MM.1S (cell line): ENCODE measurements at regions not wholly inside any gene's neighbourhood (a gene's known extent, or its start where the extent isn't known, plus 50 kb on each side); places are given as distances from the start of the nearest gene placed in this dataset.

Experiments
- DNase-seq: peaks from one replicate; pipeline ENCODE4 v3.0.0-alpha.2; 2015
- H2AFZ ChIP-seq: fragments of 300-600 bp; sonication (generic); 2 replicates; pipeline ENCODE4 v1.6.0; 2016; ENCODE audit warnings: antibody characterized with exemption, low read length
- H3F3A ChIP-seq: fragments of 300-600 bp; sonication (generic); 2 replicates; pipeline ENCODE4 v1.6.1; 2016; ENCODE audit warnings: mild to moderate bottlenecking, antibody characterized with exemption, low read length, moderate library complexity, mixed read lengths; ENCODE audit not compliant: insufficient read depth
- H3K27ac ChIP-seq: fragments of 300-600 bp; sonication (generic); 2 replicates; pipeline ENCODE4 v1.5.1; 2016; ENCODE audit warnings: mild to moderate bottlenecking, low read length
- H3K27me3 ChIP-seq: fragments of 300-600 bp; sonication (generic); replicated peaks from 2 replicates; pipeline ENCODE4 v1.6.0; 2016; ENCODE audit warnings: low read length; ENCODE audit not compliant: insufficient read depth
- H3K36me3 ChIP-seq: fragments of 300-600 bp; sonication (generic); replicated peaks from 2 replicates; pipeline ENCODE4 v1.6.1; 2016; ENCODE audit warnings: mild to moderate bottlenecking, low read length, mixed read lengths; ENCODE audit not compliant: insufficient read depth
- H3K4me1 ChIP-seq: fragments of 300-600 bp; sonication (generic); 2 replicates; pipeline ENCODE4 v1.6.1; 2016; ENCODE audit warnings: low read length, mixed read lengths
- H3K4me2 ChIP-seq: fragments of 300-600 bp; sonication (generic); 2 replicates; pipeline ENCODE4 v1.6.0; 2016; ENCODE audit warnings: low read depth, low read length
- H3K4me3 ChIP-seq: fragments of 300-600 bp; sonication (generic); 2 replicates; pipeline ENCODE4 v1.5.1; 2016; ENCODE audit warnings: low read length, mixed read lengths
- H3K79me2 ChIP-seq: fragments of 300-600 bp; sonication (generic); 2 replicates; pipeline ENCODE4 v1.6.1; 2016; ENCODE audit warnings: mixed run types, low read length, mixed read lengths
- H3K9ac ChIP-seq: fragments of 300-600 bp; sonication (generic); 2 replicates; pipeline ENCODE4 v1.6.1; 2016; ENCODE audit warnings: low read length, mixed read lengths
- H3K9me2 ChIP-seq: fragments of 300-600 bp; sonication (generic); replicated peaks from 2 replicates; pipeline ENCODE4 v1.6.1; 2016; ENCODE audit warnings: mild to moderate bottlenecking, low read length, mixed read lengths; ENCODE audit not compliant: insufficient read depth
- H3K9me3 ChIP-seq: fragments of 300-600 bp; sonication (generic); replicated peaks from 2 replicates; pipeline ENCODE4 v1.6.1; 2016; ENCODE audit warnings: mild to moderate bottlenecking, low read length, mixed read lengths; ENCODE audit not compliant: insufficient read depth
- H4K20me1 ChIP-seq: fragments of 300-600 bp; sonication (generic); 2 replicates; pipeline ENCODE4 v1.6.1; 2016; ENCODE audit warnings: mild to moderate bottlenecking, low read length, moderate library complexity, mixed read lengths; ENCODE audit not compliant: insufficient read depth
- EZH2 ChIP-seq: fragments of 300-600 bp; sonication (generic); optimal IDR thresholded peaks from 2 replicates; pipeline ENCODE3; 2017; ENCODE audit warnings: low read depth, mild to moderate bottlenecking, antibody characterized with exemption, low read length, mixed read lengths
- EZH2phosphoT487 ChIP-seq: fragments of 300-600 bp; sonication (generic); IDR thresholded peaks from 2 replicates; pipeline ENCODE4 v1.6.1; 2018; ENCODE audit warnings: antibody characterized with exemption, low read length
- TF ChIP-seq, protein P1 (sequence below): fragments of 300-600 bp; sonication (generic); IDR thresholded peaks from 2 replicates; pipeline ENCODE4 v1.5.1; 2016; ENCODE audit warnings: antibody characterized with exemption, low read length, mixed read lengths

- Histone ChIP-seq H3K36me3 (no peaks in the 10 kb centered on the region), H2AFZ (no peak overlapping the region), H3K27me3 (no peaks in the 10 kb centered on the region), H3K4me3 (no peak overlapping the region), H3K9me3 (no peaks in the 10 kb centered on the region), H3K4me1 (0 out of 2 replicates have a peak, but pooled peaks cover 5% of the 10 kb centered on the region), H3K9ac (no peak overlapping the region), H3K4me2 (no peak overlapping the region), H3F3A (peaks cover 3% of the 10 kb centered on the region; the same call in 1 of the 2 replicates), H3K79me2 (no peaks in the 10 kb centered on the region), H4K20me1 (no peaks in the 10 kb centered on the region), H3K9me2 (no peaks in the 10 kb centered on the region), H3K27ac (no peak overlapping the region)
- TF ChIP-seq EZH2phosphoT487 (no peak), EZH2 (no peak)
- TF ChIP-seq, protein P1, sequence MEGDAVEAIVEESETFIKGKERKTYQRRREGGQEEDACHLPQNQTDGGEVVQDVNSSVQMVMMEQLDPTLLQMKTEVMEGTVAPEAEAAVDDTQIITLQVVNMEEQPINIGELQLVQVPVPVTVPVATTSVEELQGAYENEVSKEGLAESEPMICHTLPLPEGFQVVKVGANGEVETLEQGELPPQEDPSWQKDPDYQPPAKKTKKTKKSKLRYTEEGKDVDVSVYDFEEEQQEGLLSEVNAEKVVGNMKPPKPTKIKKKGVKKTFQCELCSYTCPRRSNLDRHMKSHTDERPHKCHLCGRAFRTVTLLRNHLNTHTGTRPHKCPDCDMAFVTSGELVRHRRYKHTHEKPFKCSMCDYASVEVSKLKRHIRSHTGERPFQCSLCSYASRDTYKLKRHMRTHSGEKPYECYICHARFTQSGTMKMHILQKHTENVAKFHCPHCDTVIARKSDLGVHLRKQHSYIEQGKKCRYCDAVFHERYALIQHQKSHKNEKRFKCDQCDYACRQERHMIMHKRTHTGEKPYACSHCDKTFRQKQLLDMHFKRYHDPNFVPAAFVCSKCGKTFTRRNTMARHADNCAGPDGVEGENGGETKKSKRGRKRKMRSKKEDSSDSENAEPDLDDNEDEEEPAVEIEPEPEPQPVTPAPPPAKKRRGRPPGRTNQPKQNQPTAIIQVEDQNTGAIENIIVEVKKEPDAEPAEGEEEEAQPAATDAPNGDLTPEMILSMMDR = no peak
- DNase-seq = no peak
Measured at GRCh38 chr14:53534841-53535240, 381.7 kb upstream of the DDHD1 start.

DNA sequence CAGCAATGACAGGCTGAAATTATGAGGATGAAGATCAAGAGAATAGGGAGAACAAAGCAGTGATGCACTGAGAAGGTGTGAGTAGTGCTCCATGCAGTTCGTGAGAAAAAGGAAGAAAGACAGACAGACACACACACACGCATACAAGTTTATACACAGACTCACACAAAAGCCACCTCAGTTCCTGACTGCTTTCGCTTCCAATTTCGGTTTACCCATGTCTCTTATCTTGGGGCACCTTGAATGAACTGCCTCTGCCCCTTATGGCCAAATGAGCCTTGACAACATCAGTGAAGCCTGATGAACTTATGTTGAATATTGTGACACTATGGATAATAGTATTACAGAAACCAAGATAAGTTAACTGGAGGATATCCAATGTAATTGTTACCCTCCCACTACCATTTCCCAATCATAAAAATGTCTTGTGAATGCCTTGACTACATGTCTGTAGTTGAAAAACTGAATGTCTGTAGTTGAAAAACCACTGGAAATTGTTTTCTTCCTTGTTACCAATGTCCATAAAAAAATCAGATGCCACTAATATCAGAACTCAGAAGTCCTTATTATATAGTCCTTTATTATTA, 380.4 kb upstream of the DDHD1 start:
- peak; percentile 85 for DNase-seq
- no peaks in the 10 kb centered on the region for H3K27me3 ChIP-seq
- no peaks in the 10 kb centered on the region for H3K79me2 ChIP-seq
- TF ChIP-seq, protein P1 = peak; percentile 35
- no peak for TF ChIP-seq EZH2phosphoT487
- TF ChIP-seq EZH2 = no peak
- H3K9me2 ChIP-seq = no peaks in the 10 kb centered on the region
- peak overlapping the region; percentile 65 for H3K9ac ChIP-seq
- peak overlapping the region; percentile 88 for H3K27ac ChIP-seq
- no peaks in the 10 kb centered on the region for H3K36me3 ChIP-seq
- H4K20me1 ChIP-seq = no peaks in the 10 kb centered on the region
- H3K4me1 ChIP-seq = 0 out of 2 replicates have a peak, but pooled peaks cover 5% of the 10 kb centered on the region
- peak overlapping the region; percentile 88 for H2AFZ ChIP-seq
- H3K9me3 ChIP-seq = no peaks in the 10 kb centered on the region
- H3F3A ChIP-seq = peaks cover 3% of the 10 kb centered on the region; the same call in 1 of the 2 replicates
- peak overlapping the region; percentile 54 for H3K4me3 ChIP-seq
- peak overlapping the region; percentile 72 for H3K4me2 ChIP-seq

DNA sequence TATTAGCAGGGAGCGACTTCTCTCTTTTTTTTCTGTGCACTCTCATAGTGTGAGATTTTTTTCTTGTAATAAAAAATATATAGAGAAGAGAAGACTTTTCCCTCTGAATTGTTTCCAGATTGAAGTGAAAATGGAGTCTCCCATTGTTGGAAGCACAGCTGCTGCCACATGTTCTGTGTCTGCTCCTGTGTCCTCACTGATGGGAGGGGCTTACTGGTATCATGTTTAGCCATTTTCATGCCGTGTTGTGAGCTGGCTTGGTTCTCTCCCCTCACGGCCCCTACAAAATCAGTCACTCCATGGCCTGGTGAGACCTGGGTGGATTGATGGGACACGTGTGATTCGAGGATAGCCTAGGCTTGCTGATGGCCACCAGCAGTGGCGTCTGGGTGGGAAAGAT, 379.7 kb upstream of the DDHD1 start:
- H3K79me2 ChIP-seq = no peaks in the 10 kb centered on the region
- H3K9me2 ChIP-seq = no peaks in the 10 kb centered on the region

More for the DNA sequence above, 379.7 kb upstream of the DDHD1 start:
- Histone ChIP-seq H2AFZ (peak overlapping the region; percentile 88), H3K9me3 (no peaks in the 10 kb centered on the region), H3F3A (peaks cover 3% of the 10 kb centered on the region; the same call in 1 of the 2 replicates), H3K9ac (peak overlapping the region; percentile 65), H3K4me2 (peak overlapping the region; percentile 72), H3K36me3 (no peaks in the 10 kb centered on the region), H3K4me1 (0 out of 2 replicates have a peak, but pooled peaks cover 5% of the 10 kb centered on the region), H4K20me1 (no peaks in the 10 kb centered on the region), H3K27me3 (no peaks in the 10 kb centered on the region), H3K27ac (peak overlapping the region; percentile 88), H3K4me3 (peak overlapping the region; percentile 54)
- peak; percentile 36 for DNase-seq
- no peak for TF ChIP-seq EZH2
- no peak for TF ChIP-seq EZH2phosphoT487
- TF ChIP-seq, protein P1 = no peak
